ENCODE measurements at regions not wholly inside any gene's neighbourhood (a gene's known extent, or its start where the extent isn't known, plus 50 kb on each side); places are given as distances from the start of the nearest gene placed in this dataset.
A peak's percentile ranks its signal among the peaks of the same experiment; 100 is the strongest.

- Histone ChIP-seq H3K4me1 (ENCODE audit: control insufficient read depth, insufficient read depth, low read length) (peaks cover 5% of the 10 kb centered on the region; the same call in 1 of the 2 replicates), H3K36me3 (ENCODE audit: control insufficient read depth in 2 of 2, insufficient read depth in 1 of 2, low read length in 2 of 2) (no peaks in the 10 kb centered on the region), H3K9me3 (ENCODE audit: control insufficient read depth, insufficient read depth, low read depth, low read length) (no peaks in the 10 kb centered on the region), H3K27ac (ENCODE audit: extremely low read depth, low read depth, low read length) (no peak overlapping the region), H3K4me3 (ENCODE audit: low read depth, low read length) (no peak overlapping the region)
- ChIA-PET POLR2A (no interaction called here), CTCF (interaction anchor here (0.6 to 0.7 kb wide), 3 partner anchors 118 to 1843 kb away, joined by 3 to 4 read pairs (median 3); no protein-coding TSS in a partner anchor)
- no peak for TF ChIP-seq ZNF266 (tag by site-specific recombination; IDR thresholded peaks at IDR 0.05; ENCODE audit: low read depth)
- no peak for TF ChIP-seq ZNF26 (tag by site-specific recombination; IDR thresholded peaks at IDR 0.05)
- no peak for TF ChIP-seq ZNF449 (tag by site-specific recombination; IDR thresholded peaks at IDR 0.05)
- no peak for TF ChIP-seq ZNF174 (tag by site-specific recombination; IDR thresholded peaks at IDR 0.05)
- no peak for TF ChIP-seq ZNF629 (tag by site-specific recombination; IDR thresholded peaks at IDR 0.05)
- TF ChIP-seq ZSCAN18 (tag by site-specific recombination; IDR thresholded peaks at IDR 0.05), result no peak
- no peak for TF ChIP-seq ZXDB (tag by site-specific recombination; IDR thresholded peaks at IDR 0.05)
- TF ChIP-seq ZBTB21 (tag by site-specific recombination; IDR thresholded peaks at IDR 0.05), result no peak
- TF ChIP-seq ZNF514 (tag by site-specific recombination; IDR thresholded peaks at IDR 0.05), result no peak
- TF ChIP-seq BCL6B (tag by site-specific recombination; IDR thresholded peaks at IDR 0.05), result no peak
These were observed 182.5 kb downstream of the PHETA1 start for GRCh38 chr12:111186347-111186746.

- H3K36me3 ChIP-seq (ENCODE audit: control insufficient read depth in 2 of 2, insufficient read depth in 1 of 2, low read length in 2 of 2), result no peaks in the 10 kb centered on the region
- ChIA-PET CTCF (interaction anchor here (0.6 to 0.7 kb wide), 2 partner anchors 130 to 1843 kb away, joined by 3 read pairs; no protein-coding TSS in a partner anchor), POLR2A (no interaction called here)
- peaks cover 7% of the 10 kb centered on the region for H3K4me1 ChIP-seq (ENCODE audit: control insufficient read depth, insufficient read depth, low read length)
- H3K9me3 ChIP-seq (ENCODE audit: control insufficient read depth, insufficient read depth, low read depth, low read length), result no peaks in the 10 kb centered on the region
- no peak overlapping the region for H3K27ac ChIP-seq (ENCODE audit: extremely low read depth, low read depth, low read length)
- no peak overlapping the region for H3K4me3 ChIP-seq (ENCODE audit: low read depth, low read length)
- TF ChIP-seq ZNF366 (tag by site-specific recombination; conservative IDR thresholded peaks at IDR 0.05) (peak; percentile 73), PRDM1 (tag by site-specific recombination; IDR thresholded peaks at IDR 0.05) (peak; percentile 99), ZNF239 (tag by site-specific recombination; IDR thresholded peaks at IDR 0.05) (no peak)
These were observed 183.0 kb downstream of the PHETA1 start for GRCh38 chr12:111185889-111186227.

GRCh38 chr12:111185206-111185888, 183.5 kb downstream of the PHETA1 start:
- POLR2A ChIA-PET, result no interaction called here
- TF ChIP-seq SP3 (tag by site-specific recombination; IDR thresholded peaks at IDR 0.05), result no peak
- TF ChIP-seq ZNF112 (tag by site-specific recombination; IDR thresholded peaks at IDR 0.05), result no peak
- TF ChIP-seq GFI1B (tag by site-specific recombination; IDR thresholded peaks at IDR 0.05), result no peak
- no peak for TF ChIP-seq ZNF280C (tag by site-specific recombination; IDR thresholded peaks at IDR 0.05)
- TF ChIP-seq ZNF19 (tag by site-specific recombination; IDR thresholded peaks at IDR 0.05; ENCODE audit: low read depth), result no peak
- TF ChIP-seq RBAK (tag by site-specific recombination; IDR thresholded peaks at IDR 0.05), result no peak
- no peak for TF ChIP-seq ZNF354C (tag by site-specific recombination; IDR thresholded peaks at IDR 0.05; ENCODE audit: borderline replicate concordance, low read depth)
- TF ChIP-seq KLF7 (tag by site-specific recombination; IDR thresholded peaks at IDR 0.05; ENCODE audit: borderline replicate concordance), result no peak

More at GRCh38 chr12:111185206-111185888, 183.5 kb downstream of the PHETA1 start:
- Histone ChIP-seq H3K9me3 (ENCODE audit: control insufficient read depth, insufficient read depth, low read depth, low read length) (no peaks in the 10 kb centered on the region), H3K4me3 (ENCODE audit: low read depth, low read length) (no peak overlapping the region), H3K4me1 (ENCODE audit: control insufficient read depth, insufficient read depth, low read length) (peaks cover 12% of the 10 kb centered on the region), H3K27ac (ENCODE audit: extremely low read depth, low read depth, low read length) (no peak overlapping the region), H3K36me3 (ENCODE audit: control insufficient read depth in 2 of 2, insufficient read depth in 1 of 2, low read length in 2 of 2) (no peaks in the 10 kb centered on the region)
- CTCF ChIA-PET, result interaction anchor here (0.7 kb wide), 1 partner anchor 130 kb away, joined by 3 read pairs; no protein-coding TSS in a partner anchor

Measured in HEK293 (cell line).